ENCODE measurements at regions not wholly inside any gene's neighbourhood (a gene's known extent, or its start where the extent isn't known, plus 50 kb on each side); places are given as distances from the start of the nearest gene placed in this dataset.

- no peak overlapping the region for H3K27ac Mint-ChIP-seq
- no peaks in the 10 kb centered on the region for H3K36me3 Mint-ChIP-seq (ENCODE audit: insufficient read depth)
These were observed 268.2 kb upstream of the CRIM1 start for GRCh38 chr2:36087344-36087743.

GRCh38 chr2:36079793-36080192, 275.8 kb upstream of the CRIM1 start:
- Mint-ChIP-seq H3K9me3 (ENCODE audit: low read depth) (no peaks in the 10 kb centered on the region), H3K27ac (no peak overlapping the region), H3K4me1 (ENCODE audit: low read depth) (no peaks in the 10 kb centered on the region), H3K4me3 (ENCODE audit: low read depth) (no peak overlapping the region), H3K36me3 (ENCODE audit: insufficient read depth) (no peaks in the 10 kb centered on the region), H3K27me3 (no peaks in the 10 kb centered on the region)
- no peak for TF ChIP-seq CTCF (IDR thresholded peaks at IDR 0.05; ENCODE audit: unreplicated experiment)
- DNase-seq (ENCODE audit: low spot score, unreplicated experiment) = no peak

More at GRCh38 chr2:36087344-36087743, 268.2 kb upstream of the CRIM1 start:
- H3K9me3 Mint-ChIP-seq (ENCODE audit: low read depth) = peaks cover 17% of the 10 kb centered on the region
- H3K4me3 Mint-ChIP-seq (ENCODE audit: low read depth) = no peak overlapping the region
- TF ChIP-seq CTCF (IDR thresholded peaks at IDR 0.05; ENCODE audit: unreplicated experiment) = no peak
- no peaks in the 10 kb centered on the region for H3K27me3 Mint-ChIP-seq
- peaks cover 7% of the 10 kb centered on the region for H3K4me1 Mint-ChIP-seq (ENCODE audit: low read depth)
- no peak for DNase-seq (ENCODE audit: low spot score, unreplicated experiment)

GRCh38 chr2:36074008-36074407, 281.6 kb upstream of the CRIM1 start:
- H3K9me3 Mint-ChIP-seq (ENCODE audit: low read depth) = peaks cover 3% of the 10 kb centered on the region
- no peak for DNase-seq (ENCODE audit: low spot score, unreplicated experiment)
- no peak overlapping the region for H3K27ac Mint-ChIP-seq
- H3K27me3 Mint-ChIP-seq = no peaks in the 10 kb centered on the region
- H3K4me3 Mint-ChIP-seq (ENCODE audit: low read depth) = no peak overlapping the region
- no peak for TF ChIP-seq CTCF (IDR thresholded peaks at IDR 0.05; ENCODE audit: unreplicated experiment)
- H3K36me3 Mint-ChIP-seq (ENCODE audit: insufficient read depth) = no peaks in the 10 kb centered on the region
- H3K4me1 Mint-ChIP-seq (ENCODE audit: low read depth) = no peaks in the 10 kb centered on the region

- H3K4me3 Mint-ChIP-seq (ENCODE audit: low read depth) = no peak overlapping the region
- H3K4me1 Mint-ChIP-seq (ENCODE audit: low read depth) = no peaks in the 10 kb centered on the region
- no peak overlapping the region for H3K27ac Mint-ChIP-seq
- TF ChIP-seq CTCF (IDR thresholded peaks at IDR 0.05; ENCODE audit: unreplicated experiment) = no peak
- peaks cover 3% of the 10 kb centered on the region for H3K9me3 Mint-ChIP-seq (ENCODE audit: low read depth)
- H3K27me3 Mint-ChIP-seq = no peaks in the 10 kb centered on the region
- no peak for DNase-seq (ENCODE audit: low spot score, unreplicated experiment)
- H3K36me3 Mint-ChIP-seq (ENCODE audit: insufficient read depth) = no peaks in the 10 kb centered on the region
These were observed 283.9 kb upstream of the CRIM1 start for GRCh38 chr2:36071698-36072097.

GRCh38 chr2:36069074-36069473, 286.5 kb upstream of the CRIM1 start:
- Mint-ChIP-seq H3K36me3 (ENCODE audit: insufficient read depth) (no peaks in the 10 kb centered on the region), H3K27me3 (no peaks in the 10 kb centered on the region), H3K4me3 (ENCODE audit: low read depth) (no peak overlapping the region)

More at GRCh38 chr2:36069074-36069473, 286.5 kb upstream of the CRIM1 start:
- no peak for TF ChIP-seq CTCF (IDR thresholded peaks at IDR 0.05; ENCODE audit: unreplicated experiment)
- peaks cover 3% of the 10 kb centered on the region for H3K9me3 Mint-ChIP-seq (ENCODE audit: low read depth)
- H3K4me1 Mint-ChIP-seq (ENCODE audit: low read depth) = no peaks in the 10 kb centered on the region
- H3K27ac Mint-ChIP-seq = no peak overlapping the region
- DNase-seq (ENCODE audit: low spot score, unreplicated experiment) = no peak
